DMS 273 treated with DMSO at 0.1 percent for 48 hours (cell line): ENCODE measurements at regions not wholly inside any gene's neighbourhood (a gene's known extent, or its start where the extent isn't known, plus 50 kb on each side); places are given as distances from the start of the nearest gene placed in this dataset.
"Not testable (repeated sequence)": the region's sequence is repeated elsewhere in the genome, so short reads cannot be mapped to it uniquely, and the experiment has no call there.

Experiments
- DNase-seq: peaks from one replicate; lab custom pipeline; 2025; lab: John Stamatoyannopoulos, UW

- no peak for DNase-seq
Observed at GRCh38 chrX:39222346-39223113, 421.3 kb downstream of the MID1IP1 start.

- no peak for DNase-seq
Observed at GRCh38 chrX:39226251-39226650, 425.0 kb downstream of the MID1IP1 start.

- DNase-seq = no peak
Observed at GRCh38 chrX:39227371-39227770, 426.1 kb downstream of the MID1IP1 start.

GRCh38 chrX:39238006-39238405 is 436.7 kb downstream of the MID1IP1 start:
- no peak for DNase-seq

GRCh38 chrX:39242187-39242586 is 440.9 kb downstream of the MID1IP1 start:
- DNase-seq = no peak

- DNase-seq = no peak
Observed at GRCh38 chrX:39244147-39244546, 442.9 kb downstream of the MID1IP1 start.

GRCh38 chrX:39245024-39245423 is 443.8 kb downstream of the MID1IP1 start:
- DNase-seq = no peak

GRCh38 chrX:39247536-39247935 is 446.3 kb downstream of the MID1IP1 start:
- DNase-seq = no peak

- no peak for DNase-seq
Observed at GRCh38 chrX:39248330-39248729, 447.1 kb downstream of the MID1IP1 start.

GRCh38 chrX:39249999-39250398 is 448.7 kb downstream of the MID1IP1 start:
- no peak for DNase-seq

- DNase-seq = no peak
Observed at GRCh38 chrX:39251995-39252394, 450.7 kb downstream of the MID1IP1 start.

GRCh38 chrX:39253551-39253950 is 452.3 kb downstream of the MID1IP1 start:
- no peak for DNase-seq

GRCh38 chrX:39258331-39258730 is 457.1 kb downstream of the MID1IP1 start:
- peak; percentile 26 for DNase-seq

- no peak for DNase-seq
Observed at GRCh38 chrX:39260965-39261364, 459.7 kb downstream of the MID1IP1 start.

- no peak for DNase-seq
Observed at GRCh38 chrX:39261446-39262147, 460.3 kb downstream of the MID1IP1 start.

GRCh38 chrX:39262641-39263040 is 461.4 kb downstream of the MID1IP1 start:
- DNase-seq = no peak

- DNase-seq = no peak
Observed at GRCh38 chrX:39264023-39264422, 462.8 kb downstream of the MID1IP1 start.

GRCh38 chrX:39267176-39267575 is 465.9 kb downstream of the MID1IP1 start:
- no peak for DNase-seq

- no peak for DNase-seq
Observed at GRCh38 chrX:39268207-39268606, 466.9 kb downstream of the MID1IP1 start.

- no peak for DNase-seq
Observed at GRCh38 chrX:39275500-39276068, 474.3 kb downstream of the MID1IP1 start.

GRCh38 chrX:39277685-39278390 is 476.6 kb downstream of the MID1IP1 start:
- DNase-seq = not testable (repeated sequence)

- no peak for DNase-seq
Observed at GRCh38 chrX:39283239-39283638, 482.0 kb downstream of the MID1IP1 start.

- no peak for DNase-seq
Observed at GRCh38 chrX:39288592-39288991, 487.3 kb downstream of the MID1IP1 start.
